ENCODE measurements at regions not wholly inside any gene's neighbourhood (a gene's known extent, or its start where the extent isn't known, plus 50 kb on each side); places are given as distances from the start of the nearest gene placed in this dataset.

DNA sequence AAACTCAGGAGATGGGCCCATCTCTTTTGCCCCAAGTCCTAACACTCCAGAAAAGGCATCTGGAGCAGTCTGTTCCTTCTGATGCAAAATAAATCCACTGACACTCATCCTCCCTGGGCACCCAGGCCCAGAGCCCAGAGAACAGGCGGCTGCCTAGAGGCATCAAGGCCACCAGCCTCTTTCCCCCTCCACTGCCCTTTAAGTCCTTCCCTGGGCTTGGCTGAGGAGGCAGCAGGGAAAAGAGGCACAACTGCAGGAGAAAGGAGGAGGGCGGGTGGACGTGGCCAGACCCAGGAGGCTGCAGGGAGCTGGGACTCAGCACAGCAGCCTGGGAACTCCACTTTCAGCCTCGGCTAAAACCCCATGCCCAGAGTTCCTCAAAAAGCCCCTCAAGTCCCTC lies 99.7 kb upstream of the ID2 start:
- Histone ChIP-seq H3K36me3 (no peaks in the 10 kb centered on the region), H3K9me3 (no peaks in the 10 kb centered on the region), H3K27me3 (no peaks in the 10 kb centered on the region), H3K4me1 (peaks cover 0 to 18% (median 16%) of the 10 kb centered on the region in 4 donors), H3K4me3 (no peak overlapping the region), H3K27ac (peak overlapping the region; percentile 0 to 80 (median 40))
- WGBS, 2 donors, result 87 to 92% methylated on average over 4 of the region's 4 CpGs
- intact Hi-C loops (cut with DNase I), result loop anchor here (5.0 kb wide), 2 partner anchors 80 to 95 kb away; no protein-coding TSS in a partner anchor
- DNase-seq, result no peak
- TF ChIP-seq, protein P1, sequence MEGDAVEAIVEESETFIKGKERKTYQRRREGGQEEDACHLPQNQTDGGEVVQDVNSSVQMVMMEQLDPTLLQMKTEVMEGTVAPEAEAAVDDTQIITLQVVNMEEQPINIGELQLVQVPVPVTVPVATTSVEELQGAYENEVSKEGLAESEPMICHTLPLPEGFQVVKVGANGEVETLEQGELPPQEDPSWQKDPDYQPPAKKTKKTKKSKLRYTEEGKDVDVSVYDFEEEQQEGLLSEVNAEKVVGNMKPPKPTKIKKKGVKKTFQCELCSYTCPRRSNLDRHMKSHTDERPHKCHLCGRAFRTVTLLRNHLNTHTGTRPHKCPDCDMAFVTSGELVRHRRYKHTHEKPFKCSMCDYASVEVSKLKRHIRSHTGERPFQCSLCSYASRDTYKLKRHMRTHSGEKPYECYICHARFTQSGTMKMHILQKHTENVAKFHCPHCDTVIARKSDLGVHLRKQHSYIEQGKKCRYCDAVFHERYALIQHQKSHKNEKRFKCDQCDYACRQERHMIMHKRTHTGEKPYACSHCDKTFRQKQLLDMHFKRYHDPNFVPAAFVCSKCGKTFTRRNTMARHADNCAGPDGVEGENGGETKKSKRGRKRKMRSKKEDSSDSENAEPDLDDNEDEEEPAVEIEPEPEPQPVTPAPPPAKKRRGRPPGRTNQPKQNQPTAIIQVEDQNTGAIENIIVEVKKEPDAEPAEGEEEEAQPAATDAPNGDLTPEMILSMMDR (IDR thresholded peaks at IDR 0.05), result no peak
- no peak for TF ChIP-seq EP300 (IDR thresholded peaks at IDR 0.05)
- TF ChIP-seq POLR2A (IDR thresholded peaks at IDR 0.05), result no peak
- TF ChIP-seq POLR2AphosphoS5 (IDR thresholded peaks at IDR 0.05), result no peak

DNA sequence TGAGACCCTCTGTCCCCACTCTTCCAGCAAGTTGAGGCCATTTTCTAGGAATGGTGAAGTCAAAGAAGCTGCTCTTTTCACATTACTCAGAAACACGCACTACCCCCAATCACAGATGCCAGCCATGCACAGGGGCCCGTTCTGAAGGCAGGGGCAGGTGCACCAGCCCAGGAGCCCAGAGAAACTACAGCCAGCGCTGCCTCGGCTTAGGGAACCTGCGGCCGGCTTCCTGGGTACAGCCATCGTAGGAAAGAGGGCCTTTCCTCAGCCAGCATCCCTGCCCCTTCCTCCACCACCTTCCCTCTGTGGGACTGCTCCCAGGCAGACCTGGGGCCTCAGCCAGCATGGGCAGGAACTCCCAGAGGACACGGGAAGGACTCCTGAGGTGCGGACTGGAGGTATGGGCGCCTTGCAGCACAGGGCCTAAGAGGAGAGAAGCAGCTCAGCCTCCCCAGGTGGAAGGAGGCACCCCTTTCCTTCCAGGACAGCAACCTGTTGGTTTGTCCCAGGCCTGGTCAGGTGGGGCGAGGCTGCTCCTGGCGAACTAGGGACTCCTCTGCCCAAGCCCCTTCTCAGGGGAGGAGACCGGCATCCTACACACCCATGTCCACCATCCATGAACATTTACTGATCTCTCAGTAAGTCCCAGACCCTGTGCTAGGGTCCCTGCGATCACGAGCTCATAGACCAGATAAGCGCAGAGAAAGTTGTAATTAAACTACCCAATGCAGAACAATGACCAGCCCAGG lies 99.0 kb upstream of the ID2 start:
- intact Hi-C loops (cut with DNase I), result loop anchor here (1.0 to 5.0 kb wide), 3 partner anchors 37 to 94 kb away; no protein-coding TSS in a partner anchor
- no peaks in the 10 kb centered on the region for H3K27me3 ChIP-seq
- H3K4me1 ChIP-seq, result peaks cover 0 to 18% (median 16%) of the 10 kb centered on the region in 4 donors
- TF ChIP-seq EP300 (IDR thresholded peaks at IDR 0.05) (no peak), POLR2A (IDR thresholded peaks at IDR 0.05) (no peak), POLR2AphosphoS5 (IDR thresholded peaks at IDR 0.05) (no peak)
- TF ChIP-seq, protein P1 (IDR thresholded peaks at IDR 0.05), result no peak
- no peak for DNase-seq
- H3K36me3 ChIP-seq, result no peaks in the 10 kb centered on the region
- H3K4me3 ChIP-seq, result peak overlapping the region in 3 of 4 donors; percentile 21 to 32 (median 25)
- peak overlapping the region; percentile 60 to 80 (median 68) for H3K27ac ChIP-seq
- 67 to 78% methylated on average over 16 of the region's 16 CpGs for WGBS, 2 donors
- H3K9me3 ChIP-seq, result no peaks in the 10 kb centered on the region

DNA sequence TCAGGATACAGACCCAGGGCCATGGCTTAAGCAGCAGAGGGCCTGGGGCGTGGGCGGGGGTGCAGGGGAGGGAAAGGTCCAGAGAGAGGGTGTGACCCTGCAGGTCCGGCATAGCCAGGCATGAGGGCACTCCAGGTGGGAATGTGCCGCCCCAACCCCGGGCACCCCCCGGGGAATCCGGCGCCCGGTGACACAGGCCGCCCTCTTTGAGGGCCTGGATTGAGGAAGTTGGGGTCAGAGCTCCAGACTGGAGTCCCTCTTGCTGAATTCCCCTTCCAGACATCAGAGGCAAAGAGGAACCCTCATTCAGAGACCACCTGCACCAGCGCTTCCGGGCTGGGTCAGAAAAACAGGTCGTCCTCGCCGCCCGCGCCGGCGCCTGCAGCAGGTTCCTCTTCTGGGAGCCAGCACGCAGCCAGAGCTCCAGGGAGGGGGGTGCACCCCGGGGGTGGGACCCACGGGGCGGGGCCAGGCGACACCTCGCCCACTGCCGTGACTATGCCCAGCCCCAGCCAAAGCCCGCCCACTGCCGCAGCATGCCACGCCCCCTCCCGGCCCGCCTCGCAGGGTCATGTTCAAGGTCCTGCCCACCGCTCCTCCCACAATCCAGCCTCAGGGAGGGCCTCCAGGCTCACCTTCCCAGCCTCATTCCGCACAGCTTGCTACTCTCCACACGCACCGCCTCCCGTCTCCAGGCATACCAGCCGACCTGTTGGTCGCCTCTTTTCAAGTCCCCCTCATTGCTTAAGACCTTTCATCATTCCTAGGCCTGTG lies 98.3 kb upstream of the ID2 start:
- no peaks in the 10 kb centered on the region for H3K9me3 ChIP-seq
- TF ChIP-seq POLR2AphosphoS5 (IDR thresholded peaks at IDR 0.05) (peak; percentile 51 to 81 (median 60)), POLR2A (IDR thresholded peaks at IDR 0.05) (peak in 1 of 2 donors; percentile 4)
- TF ChIP-seq, protein P1 (IDR thresholded peaks at IDR 0.05), result no peak
- H3K4me3 ChIP-seq, result peak overlapping the region in 3 of 4 donors; percentile 21 to 32 (median 25)
- H3K27ac ChIP-seq, result peak overlapping the region; percentile 60 to 80 (median 68)
- DNase-seq, result peak; percentile 98
- peaks cover 0 to 18% (median 16%) of the 10 kb centered on the region in 4 donors for H3K4me1 ChIP-seq
- intact Hi-C loops (cut with DNase I), result loop anchor here (1.0 to 5.0 kb wide), 3 partner anchors 37 to 94 kb away; no protein-coding TSS in a partner anchor
- H3K27me3 ChIP-seq, result no peaks in the 10 kb centered on the region
- WGBS, 2 donors, result 8 to 17% methylated on average over 39 of the region's 39 CpGs
- no peaks in the 10 kb centered on the region for H3K36me3 ChIP-seq

DNA sequence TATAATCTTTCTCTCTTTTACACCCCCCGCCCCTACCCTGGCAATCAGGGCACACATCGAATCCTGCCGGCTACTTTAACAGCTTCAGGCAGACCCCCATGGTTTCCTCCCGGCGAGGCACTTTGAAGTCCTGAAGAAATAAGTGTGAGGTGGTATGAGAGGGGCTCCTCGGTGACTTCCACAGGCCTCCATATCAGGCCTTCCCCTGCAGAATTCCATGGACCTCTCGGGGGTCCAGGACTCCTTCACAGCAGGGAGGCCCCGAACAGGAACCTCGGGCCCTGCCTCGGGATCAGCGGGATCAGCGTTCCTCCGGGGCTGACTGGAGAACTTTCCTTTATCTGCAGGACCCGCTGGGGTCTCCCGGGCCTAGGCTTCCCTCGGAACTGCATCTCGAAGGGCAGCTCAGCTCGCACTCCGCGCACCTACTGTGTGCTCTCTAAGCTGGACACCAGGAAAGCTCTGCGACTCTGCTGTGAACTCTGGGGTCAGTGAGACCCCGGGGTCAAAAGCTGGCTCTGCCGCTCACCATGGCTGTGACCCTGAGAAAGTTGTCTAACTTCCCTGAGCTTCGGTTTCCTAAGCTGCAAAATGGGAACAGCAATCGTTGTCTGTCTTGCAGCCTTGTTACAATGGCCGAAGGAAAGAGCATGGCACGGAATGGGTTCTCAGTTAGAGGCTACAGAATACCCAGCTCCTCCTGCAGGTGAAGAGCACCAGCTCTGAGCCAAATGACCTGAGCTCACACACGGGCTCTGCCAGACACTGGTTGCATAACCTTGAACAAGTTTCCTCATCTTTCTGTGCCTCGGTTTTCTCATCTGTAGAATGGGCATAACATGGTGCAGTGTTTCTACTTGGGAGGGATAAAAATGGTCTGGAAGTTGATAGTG lies 97.4 kb upstream of the ID2 start:
- Histone ChIP-seq H3K4me3 (peak overlapping the region in 3 of 4 donors; percentile 11 to 32 (median 25)), H3K4me1 (peaks cover 0 to 18% (median 16%) of the 10 kb centered on the region in 4 donors), H3K36me3 (no peaks in the 10 kb centered on the region), H3K27me3 (no peaks in the 10 kb centered on the region), H3K9me3 (no peaks in the 10 kb centered on the region), H3K27ac (peak overlapping the region; percentile 60 to 80 (median 68))
- DNase-seq, result no peak
- TF ChIP-seq POLR2A (IDR thresholded peaks at IDR 0.05) (no peak), EP300 (IDR thresholded peaks at IDR 0.05) (no peak), POLR2AphosphoS5 (IDR thresholded peaks at IDR 0.05) (no peak)
- TF ChIP-seq, protein P1 (IDR thresholded peaks at IDR 0.05), result no peak
- intact Hi-C loops (cut with DNase I), result loop anchor here (5.0 kb wide), 2 partner anchors 78 to 93 kb away; no protein-coding TSS in a partner anchor
- WGBS, 2 donors, result 57 to 73% methylated on average over 29 of the region's 29 CpGs
